Lower leg skin (tissue), 3 donors: ENCODE measurements at regions not wholly inside any gene's neighbourhood (a gene's known extent, or its start where the extent isn't known, plus 50 kb on each side); places are given as distances from the start of the nearest gene placed in this dataset.

Experiments
- POLR2A ChIP-seq, 2 donors: fragments of 450-650 bp; IDR thresholded peaks; one replicate each; pipeline ENCODE4 v1.6.1; 2016 to 2017; ENCODE audit warnings: antibody characterized with exemption in 2 of 2, mild to moderate bottlenecking in 1 of 2, moderate library complexity in 1 of 2
- TF ChIP-seq, protein P1 (sequence below), 3 donors: fragments of 450-650 bp; IDR thresholded peaks; one replicate each; pipeline ENCODE4 v1.5.1; 2016; ENCODE audit warnings: antibody characterized with exemption in 3 of 3, mild to moderate bottlenecking in 3 of 3, moderate library complexity in 2 of 3

DNA sequence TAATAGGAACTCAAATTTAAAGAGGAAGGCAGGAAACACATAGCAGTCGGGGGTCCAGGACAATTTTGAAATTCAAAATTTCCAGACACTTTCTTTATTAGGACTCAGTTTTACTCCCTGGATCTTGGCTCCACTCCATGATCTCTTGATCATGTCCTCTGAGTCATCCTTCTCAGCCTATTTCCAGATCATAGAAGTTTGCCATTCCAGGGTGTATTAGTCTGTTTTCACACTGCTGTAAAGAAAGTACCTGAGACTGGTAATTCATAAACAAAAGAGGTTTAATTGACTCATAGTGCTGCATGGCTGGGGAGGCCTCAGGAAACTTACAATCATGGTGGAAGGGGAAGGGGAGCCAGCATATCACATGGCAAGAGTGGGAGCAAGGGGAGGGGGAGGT is 564.7 kb upstream of the ACTRT1 start:
- TF ChIP-seq, protein P1, sequence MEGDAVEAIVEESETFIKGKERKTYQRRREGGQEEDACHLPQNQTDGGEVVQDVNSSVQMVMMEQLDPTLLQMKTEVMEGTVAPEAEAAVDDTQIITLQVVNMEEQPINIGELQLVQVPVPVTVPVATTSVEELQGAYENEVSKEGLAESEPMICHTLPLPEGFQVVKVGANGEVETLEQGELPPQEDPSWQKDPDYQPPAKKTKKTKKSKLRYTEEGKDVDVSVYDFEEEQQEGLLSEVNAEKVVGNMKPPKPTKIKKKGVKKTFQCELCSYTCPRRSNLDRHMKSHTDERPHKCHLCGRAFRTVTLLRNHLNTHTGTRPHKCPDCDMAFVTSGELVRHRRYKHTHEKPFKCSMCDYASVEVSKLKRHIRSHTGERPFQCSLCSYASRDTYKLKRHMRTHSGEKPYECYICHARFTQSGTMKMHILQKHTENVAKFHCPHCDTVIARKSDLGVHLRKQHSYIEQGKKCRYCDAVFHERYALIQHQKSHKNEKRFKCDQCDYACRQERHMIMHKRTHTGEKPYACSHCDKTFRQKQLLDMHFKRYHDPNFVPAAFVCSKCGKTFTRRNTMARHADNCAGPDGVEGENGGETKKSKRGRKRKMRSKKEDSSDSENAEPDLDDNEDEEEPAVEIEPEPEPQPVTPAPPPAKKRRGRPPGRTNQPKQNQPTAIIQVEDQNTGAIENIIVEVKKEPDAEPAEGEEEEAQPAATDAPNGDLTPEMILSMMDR (IDR thresholded peaks at IDR 0.05), result no peak
- no peak for TF ChIP-seq POLR2A (IDR thresholded peaks at IDR 0.05)
